Peyer's patch (tissue), 4 donors: ENCODE measurements at regions not wholly inside any gene's neighbourhood (a gene's known extent, or its start where the extent isn't known, plus 50 kb on each side); places are given as distances from the start of the nearest gene placed in this dataset.

ENCODE experiments used
- CTCF ChIP-seq, 6 experiments: fragments of 450-650 bp in 4 of 6; fragments of 200-600 bp in 2 of 6; sonication (generic) in 1 of 6; IDR thresholded peaks; one replicate each; pipeline ENCODE4 v1.5.1; 2017 to 2019; ENCODE audit warnings: antibody characterized with exemption in 6 of 6, mild to moderate bottlenecking in 3 of 6, moderate library complexity in 1 of 6
- POLR2A ChIP-seq, 2 donors: fragments of 450-650 bp; IDR thresholded peaks; one replicate each; pipeline ENCODE4 v1.5.1; 2017; ENCODE audit warnings: antibody characterized with exemption in 2 of 2, mild to moderate bottlenecking in 2 of 2, moderate library complexity in 2 of 2

DNA sequence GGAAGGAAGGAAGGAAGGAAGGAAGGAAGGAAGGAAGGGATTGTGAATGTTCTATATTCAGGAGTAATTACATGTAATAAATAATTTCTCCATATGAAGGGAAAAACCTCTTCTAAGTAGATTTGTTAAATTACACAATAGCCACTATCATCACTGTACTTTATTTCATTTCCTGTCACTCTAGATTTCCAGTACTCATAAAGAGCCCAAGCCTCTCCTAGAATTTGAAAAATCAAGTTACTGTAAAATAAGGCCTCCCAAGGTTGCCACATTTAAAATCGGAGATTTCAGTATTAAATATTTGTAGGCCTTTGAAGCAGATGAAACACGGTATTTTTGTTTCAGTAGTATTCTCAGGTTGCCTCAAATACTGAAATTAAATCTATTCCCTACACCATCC is 499.0 kb downstream of the CDH10 start:
- TF ChIP-seq CTCF (IDR thresholded peaks at IDR 0.05) = no peak
- no peak for TF ChIP-seq POLR2A (IDR thresholded peaks at IDR 0.05)
